HG02870 (cell line): ENCODE measurements at regions not wholly inside any gene's neighbourhood (a gene's known extent, or its start where the extent isn't known, plus 50 kb on each side); places are given as distances from the start of the nearest gene placed in this dataset.
"Not testable (repeated sequence)": the region's sequence is repeated elsewhere in the genome, so short reads cannot be mapped to it uniquely, and the experiment has no call there.

Experiments used
- ATAC-seq: cut with Tn5 transposase; IDR thresholded peaks from one replicate; pipeline ENCODE4 v1.9.1; 2021; ENCODE audit warnings: mild to moderate bottlenecking, moderate library complexity; ENCODE audit not compliant: unreplicated experiment

DNA sequence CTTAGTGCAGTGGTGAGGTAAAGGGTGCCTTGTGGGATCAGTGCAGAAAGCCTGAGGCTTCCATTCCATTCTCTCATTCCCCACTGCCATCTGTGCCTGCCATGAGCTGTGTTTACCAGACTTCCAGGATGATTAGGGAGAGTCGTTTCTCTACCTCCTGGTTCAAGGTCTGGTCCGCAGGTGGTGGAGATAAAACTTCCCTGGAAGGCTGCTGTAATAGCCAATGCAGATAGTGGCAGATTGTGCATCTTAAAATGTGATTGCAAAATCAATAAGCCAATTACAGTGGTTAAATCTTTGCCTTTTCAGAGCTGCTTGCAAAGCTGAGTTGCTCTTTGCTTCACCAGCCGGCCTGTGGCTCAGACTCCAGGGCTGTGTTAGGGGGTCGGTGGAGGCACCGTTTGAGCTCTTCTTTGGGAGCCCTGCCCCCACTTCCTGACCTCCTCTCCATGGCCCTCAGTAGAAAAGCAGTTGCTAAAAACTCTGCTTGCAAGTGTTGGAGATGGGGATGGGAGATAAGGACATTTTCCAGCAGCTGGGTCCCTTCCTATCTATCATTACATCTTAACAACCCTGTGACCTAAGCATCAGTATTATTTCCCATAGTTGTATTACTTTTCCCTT, 95.2 kb upstream of the HS6ST1 start:
- ATAC-seq: no peak

- ATAC-seq: no peak
These were observed 95.7 kb upstream of the HS6ST1 start for GRCh38 chr2:128414351-128414750.

- ATAC-seq: no peak
These were observed 96.5 kb upstream of the HS6ST1 start for GRCh38 chr2:128414946-128415778.

DNA sequence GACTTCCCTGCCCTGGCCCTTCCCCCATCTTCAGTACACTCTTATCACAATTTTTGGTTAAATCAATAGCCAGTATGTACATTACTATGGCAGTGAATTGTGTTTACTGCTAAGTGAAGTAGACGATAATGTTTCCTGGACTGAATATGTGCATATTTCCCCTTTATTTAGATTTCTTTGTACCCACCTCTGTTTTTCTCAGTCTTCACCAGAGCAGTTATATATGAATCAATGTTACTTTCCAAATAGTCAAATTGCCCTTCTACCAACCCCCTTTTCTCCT, 97.1 kb upstream of the HS6ST1 start:
- no peak for ATAC-seq

DNA sequence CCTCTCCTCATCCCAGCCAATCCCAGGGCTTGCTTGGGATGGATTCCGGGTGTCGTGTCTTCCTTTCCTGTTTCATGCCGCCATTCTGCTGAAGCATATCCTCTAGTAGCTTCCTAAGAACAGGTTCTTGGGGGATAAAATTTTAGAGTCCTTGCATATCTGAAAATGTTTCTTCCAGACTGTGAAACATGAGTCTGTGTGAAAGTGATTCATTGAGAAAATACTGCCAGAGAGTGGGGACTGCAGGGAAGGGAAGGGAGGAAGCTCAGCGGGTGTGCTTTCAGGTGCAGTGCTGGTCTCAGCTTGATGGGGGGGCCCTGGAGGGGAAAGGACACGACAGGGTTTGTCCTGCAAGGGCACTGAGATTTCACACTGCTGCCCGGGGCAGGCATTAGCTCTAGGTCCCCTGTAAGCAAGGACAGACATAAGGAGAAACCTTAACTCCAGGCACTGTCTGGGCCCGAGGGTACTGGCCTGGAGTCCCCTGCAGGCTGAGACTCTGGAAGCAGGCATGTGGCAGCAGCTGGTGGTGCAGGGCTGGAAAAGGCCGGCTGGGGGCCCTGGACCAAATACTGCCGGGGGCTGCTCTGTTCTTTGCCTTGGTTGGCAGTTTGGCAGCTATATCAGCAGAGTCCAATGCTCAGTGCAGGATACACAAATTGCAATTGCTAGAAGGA, 97.6 kb upstream of the HS6ST1 start:
- ATAC-seq: no peak

- ATAC-seq: no peak
These were observed 98.1 kb upstream of the HS6ST1 start for GRCh38 chr2:128416806-128417205.

DNA sequence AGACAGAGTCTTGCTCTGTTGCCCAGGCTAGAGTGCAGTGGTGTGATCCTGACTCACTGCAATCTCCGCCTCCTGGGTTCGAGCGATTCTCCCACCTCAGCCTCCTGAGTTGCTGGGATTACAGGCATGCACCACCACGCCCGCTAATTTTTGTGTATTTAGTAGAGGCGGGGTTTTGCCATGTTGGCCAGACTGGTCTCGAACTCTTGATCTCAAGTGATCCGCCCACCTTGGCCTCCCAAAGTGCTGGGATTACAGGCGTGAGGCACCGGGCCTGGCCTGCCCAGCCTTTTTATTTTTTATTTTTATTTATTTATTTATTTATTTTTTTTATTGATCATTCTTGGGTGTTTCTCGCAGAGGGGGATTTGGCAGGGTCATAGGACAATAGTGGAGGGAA, 98.6 kb upstream of the HS6ST1 start:
- not testable (repeated sequence) for ATAC-seq

DNA sequence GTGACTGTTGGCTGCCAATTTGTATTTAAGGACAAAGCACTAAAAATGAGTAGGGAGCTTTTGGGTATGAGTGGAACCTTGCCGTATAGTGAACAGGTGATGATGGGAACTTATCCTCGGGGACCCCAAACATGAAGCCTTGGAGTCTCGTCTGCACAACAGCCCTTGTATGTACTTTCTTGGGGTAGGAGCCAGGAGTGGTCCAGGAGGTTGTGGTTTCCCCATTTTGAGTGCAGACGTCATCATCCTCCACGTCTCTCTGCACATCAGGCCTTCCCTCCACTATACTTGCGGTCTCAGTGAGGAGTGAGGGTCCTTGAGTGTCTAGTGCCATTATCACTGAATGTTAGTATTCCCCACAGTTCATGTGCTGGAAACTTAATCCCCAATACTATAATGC, 101.5 kb upstream of the HS6ST1 start:
- ATAC-seq: no peak

GRCh38 chr2:128420776-128421175, 102.1 kb upstream of the HS6ST1 start:
- ATAC-seq: no peak

DNA sequence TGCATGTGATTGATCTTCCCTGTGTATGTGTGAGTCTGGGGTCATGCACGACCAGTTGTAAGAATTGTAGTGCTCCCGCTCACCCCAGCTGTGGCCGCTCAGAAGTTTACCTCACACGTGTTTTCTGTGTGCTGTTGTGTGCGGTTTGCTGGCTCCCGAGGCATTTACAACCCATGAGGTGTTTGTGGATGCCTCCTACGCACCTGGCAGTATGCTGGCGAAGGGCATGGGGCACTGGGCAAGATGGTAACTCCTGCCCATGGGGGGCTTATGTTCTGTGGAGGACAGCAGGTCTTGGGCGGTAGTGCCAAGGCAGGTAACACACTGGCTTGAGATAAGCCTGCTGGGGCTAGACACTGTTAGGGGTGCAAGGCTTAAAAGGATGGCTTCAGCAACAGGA, 102.6 kb upstream of the HS6ST1 start:
- no peak for ATAC-seq

DNA sequence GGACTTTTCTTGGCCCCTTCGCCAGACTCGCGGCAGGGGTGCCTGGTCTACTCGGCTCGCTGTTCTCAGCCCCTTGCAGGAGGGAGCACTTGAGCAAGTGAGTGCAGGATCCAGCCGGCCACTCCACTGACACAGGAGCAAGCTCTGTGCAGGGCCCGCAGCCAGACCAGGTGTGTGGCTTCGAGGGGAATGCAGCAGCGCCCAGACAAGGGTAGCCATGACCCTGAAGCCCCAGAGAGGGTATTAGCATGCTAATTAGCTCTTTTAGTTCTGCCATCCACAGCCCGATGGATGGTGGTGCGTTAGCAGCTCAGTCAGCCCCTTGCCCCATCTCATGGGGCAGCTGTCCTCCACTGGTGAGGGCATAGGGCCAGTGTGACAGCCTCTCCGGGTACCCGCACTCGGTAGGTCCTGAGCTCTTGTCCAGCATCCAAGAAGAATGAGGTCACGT, 103.2 kb upstream of the HS6ST1 start:
- ATAC-seq: no peak

GRCh38 chr2:128422571-128422970, 103.9 kb upstream of the HS6ST1 start:
- ATAC-seq: no peak

DNA sequence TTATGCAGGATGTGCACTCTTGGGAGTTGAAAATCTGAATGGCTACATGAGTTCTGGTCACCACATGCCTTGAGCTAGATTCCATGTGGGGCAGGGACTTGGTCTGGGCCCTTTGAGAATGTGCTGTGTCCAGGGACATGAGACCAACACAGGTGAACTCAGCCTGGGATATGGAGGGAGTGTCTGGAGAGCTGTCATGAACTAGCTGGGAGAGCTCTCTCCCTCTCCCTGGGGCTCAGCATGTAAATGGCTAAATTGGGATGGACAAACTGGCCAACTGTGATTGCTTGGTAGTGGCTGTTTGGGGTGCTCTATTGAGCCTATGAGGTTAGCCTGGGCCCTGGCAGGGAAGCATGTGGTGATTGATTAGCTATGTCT, 105.1 kb upstream of the HS6ST1 start:
- ATAC-seq: no peak

GRCh38 chr2:128424406-128425171, 105.9 kb upstream of the HS6ST1 start:
- no peak for ATAC-seq

DNA sequence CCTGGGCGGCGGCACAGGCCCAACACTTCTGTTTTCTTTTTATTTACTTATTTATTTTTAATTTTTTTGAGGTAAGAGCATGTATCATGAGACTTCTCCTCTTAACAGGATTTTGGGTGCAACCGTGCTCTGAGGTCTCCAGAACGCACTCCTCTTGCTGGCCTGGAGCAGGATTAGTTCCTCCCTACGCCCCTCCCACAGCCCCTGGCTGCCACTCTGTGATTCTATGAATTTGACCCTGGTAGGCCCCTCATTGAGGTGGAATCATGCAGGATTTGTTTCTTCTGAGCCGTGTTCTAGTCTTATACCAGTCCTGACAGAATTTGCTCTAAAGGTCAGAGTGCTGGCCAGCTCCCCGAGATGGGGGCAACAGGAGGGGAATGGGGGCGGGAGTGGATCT, 106.5 kb upstream of the HS6ST1 start:
- ATAC-seq: no peak

- no peak for ATAC-seq
These were observed 107.3 kb upstream of the HS6ST1 start for GRCh38 chr2:128425731-128426620.

DNA sequence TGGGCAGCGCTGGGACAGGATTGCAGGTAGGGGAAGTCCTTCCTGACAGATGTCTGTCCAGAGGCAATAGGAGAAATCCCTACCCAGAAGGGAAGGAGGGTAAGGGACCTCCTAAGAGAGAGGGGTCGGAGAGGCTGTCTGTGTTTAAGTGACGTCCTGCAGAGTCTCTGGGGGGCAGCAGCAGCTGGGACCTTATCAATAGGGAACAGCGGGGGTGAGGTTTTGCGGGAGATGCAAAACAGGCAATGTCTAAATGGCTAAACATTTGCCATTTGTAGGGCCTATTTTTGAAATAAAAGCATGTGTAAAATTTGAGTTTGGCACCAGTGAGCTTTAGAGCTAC, 108.7 kb upstream of the HS6ST1 start:
- ATAC-seq: no peak

GRCh38 chr2:128428415-128428814, 109.7 kb upstream of the HS6ST1 start:
- ATAC-seq: no peak

GRCh38 chr2:128432423-128432822, 113.8 kb upstream of the HS6ST1 start:
- no peak for ATAC-seq

GRCh38 chr2:128433911-128434550, 115.4 kb upstream of the HS6ST1 start:
- no peak for ATAC-seq
